CD4-positive, alpha-beta T cell treated with Interleukin-17A for 1 hour (primary cell): ENCODE measurements at regions not wholly inside any gene's neighbourhood (a gene's known extent, or its start where the extent isn't known, plus 50 kb on each side); places are given as distances from the start of the nearest gene placed in this dataset.
A peak's percentile ranks its signal among the peaks of the same experiment; 100 is the strongest.
"Not testable (repeated sequence)": the region's sequence is repeated elsewhere in the genome, so short reads cannot be mapped to it uniquely, and the experiment has no call there.

Source experiments
- DNase-seq: peaks from one replicate; pipeline ENCODE4 v3.0.0-alpha.2; 2020

DNA sequence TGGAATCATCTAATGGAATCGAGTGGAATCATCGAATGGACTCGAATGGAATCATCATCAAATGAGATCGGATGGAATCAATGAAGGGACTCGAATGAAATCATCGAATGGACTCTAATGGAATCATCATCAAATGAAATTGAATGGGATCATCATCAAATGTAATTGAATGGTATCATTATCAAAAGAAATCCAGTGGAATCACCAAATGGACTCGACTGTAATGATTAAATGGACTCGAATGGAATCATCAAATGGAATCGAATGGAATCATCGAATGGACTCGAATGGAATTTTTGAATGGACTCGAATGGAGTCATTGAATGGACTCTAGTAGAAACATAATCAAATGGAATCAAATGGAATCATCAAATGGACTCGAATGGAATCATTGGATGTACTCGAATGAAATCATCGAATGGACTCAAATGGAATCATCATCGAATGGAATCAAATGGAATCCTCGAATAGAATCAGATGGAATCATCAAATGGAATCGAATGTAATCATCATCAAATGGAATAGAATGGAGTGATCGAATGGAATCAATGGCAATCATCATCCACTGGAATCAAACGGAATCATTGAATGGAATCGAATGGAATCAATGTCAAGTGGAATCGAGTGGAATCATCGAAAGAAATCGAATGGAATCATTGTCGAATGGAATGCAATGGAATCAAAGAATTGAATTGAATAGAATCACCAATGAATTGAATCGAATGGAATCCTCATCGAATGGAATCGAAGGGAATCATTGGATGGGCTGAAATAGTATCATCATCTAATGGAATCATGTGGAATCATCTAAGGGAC is 234.2 kb downstream of the SHCBP1 start:
- DNase-seq = peak; percentile 81

GRCh38 chr16:46386110-46386771 is 234.9 kb downstream of the SHCBP1 start:
- peak; percentile 67 for DNase-seq

GRCh38 chr16:46384285-46385061 is 236.7 kb downstream of the SHCBP1 start:
- DNase-seq = peak; percentile 39

DNA sequence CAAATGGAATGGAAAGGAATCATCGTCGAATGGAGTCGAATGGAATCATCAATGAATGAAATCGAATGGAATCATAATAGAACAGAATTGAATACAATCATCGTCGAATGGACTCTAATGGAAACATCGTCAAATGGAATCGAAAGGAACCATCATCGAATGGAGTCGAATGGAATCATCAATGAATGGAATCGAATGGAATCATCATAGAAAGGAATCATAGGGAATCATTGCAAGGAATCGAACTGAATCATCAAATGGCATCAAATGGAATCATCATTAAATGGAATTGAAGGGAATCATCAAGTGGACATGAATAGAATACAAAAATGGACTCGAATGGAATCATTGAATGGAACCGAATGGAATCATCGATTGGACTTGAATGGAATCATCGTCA is 237.6 kb downstream of the SHCBP1 start:
- not testable (repeated sequence) for DNase-seq

DNA sequence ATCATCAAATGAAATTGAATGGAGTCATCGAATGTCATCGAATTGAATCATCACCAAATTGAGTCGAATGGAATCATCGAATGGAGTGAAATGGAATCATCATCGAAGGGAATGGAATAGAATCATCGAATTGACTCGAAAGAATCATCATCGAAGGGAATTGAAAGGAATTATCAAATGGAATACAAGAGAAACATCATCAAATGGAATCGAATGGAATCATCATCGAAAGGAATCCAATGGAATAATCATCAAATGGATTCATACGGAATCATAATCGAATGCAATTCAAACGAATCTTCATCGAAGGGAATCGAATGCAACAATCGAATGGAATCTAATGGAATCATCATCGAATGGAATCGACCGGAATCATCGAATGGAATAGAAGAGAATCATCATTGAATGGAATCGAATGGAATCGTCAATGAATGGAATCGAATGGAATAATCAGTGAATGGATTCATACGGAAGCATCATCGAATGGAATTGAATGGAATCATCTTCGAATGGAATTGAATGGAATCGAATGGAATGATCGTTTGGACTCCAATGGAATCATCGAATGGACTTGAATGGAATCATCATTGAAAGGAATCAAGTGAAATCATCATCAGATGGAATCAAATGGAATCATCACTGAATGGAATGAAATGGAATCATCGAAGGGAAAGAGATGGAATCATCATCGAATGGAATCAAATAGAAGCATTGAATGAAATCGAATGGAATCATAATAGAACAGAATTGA is 238.2 kb downstream of the SHCBP1 start:
- DNase-seq = peak; percentile 32

- peak; percentile 15 for DNase-seq
Measured at GRCh38 chr16:46382079-46382478, 239.1 kb downstream of the SHCBP1 start.

DNA sequence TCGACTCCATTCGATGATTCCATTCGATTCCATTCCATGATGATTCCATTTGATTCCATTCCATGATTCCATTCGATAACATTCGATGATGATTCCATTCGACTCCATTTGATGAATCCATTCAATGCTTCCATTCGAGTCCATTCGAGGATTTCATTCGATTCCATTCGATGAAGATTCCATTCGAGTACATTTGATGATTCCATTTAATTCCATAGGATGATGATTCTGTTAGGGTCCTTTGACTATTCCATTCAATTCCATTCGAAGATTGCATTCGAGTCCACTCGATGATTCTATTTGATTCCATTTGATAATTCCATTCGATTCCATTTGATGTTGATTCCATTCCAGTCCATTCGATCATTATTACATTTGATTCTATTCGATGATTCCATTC is 239.8 kb downstream of the SHCBP1 start:
- DNase-seq = peak; percentile 4
